ENCODE measurements at regions not wholly inside any gene's neighbourhood (a gene's known extent, or its start where the extent isn't known, plus 50 kb on each side); places are given as distances from the start of the nearest gene placed in this dataset.

DNA sequence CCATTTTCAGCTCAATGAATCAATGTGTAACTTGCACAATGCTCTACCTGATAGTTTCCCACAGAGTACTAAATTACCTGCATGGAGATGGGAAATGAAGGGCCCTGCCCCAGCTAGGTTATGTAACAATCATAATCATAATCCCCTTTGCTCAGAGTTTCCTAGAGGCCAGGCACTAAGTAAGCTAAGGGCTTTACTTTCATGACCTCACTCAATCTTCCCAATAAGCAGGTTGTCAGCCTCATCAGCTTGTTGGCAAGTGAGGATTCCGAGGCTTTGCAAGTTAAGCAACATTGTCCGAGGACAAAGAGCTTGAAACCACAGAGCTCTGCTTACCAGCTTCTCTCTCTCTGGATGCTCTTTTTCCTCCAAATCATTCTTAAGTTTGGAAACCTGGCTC, 64.1 kb upstream of the NTPCR start:
- TF ChIP-seq EP300 (IDR thresholded peaks at IDR 0.05): no peak
- TF ChIP-seq, protein P1, sequence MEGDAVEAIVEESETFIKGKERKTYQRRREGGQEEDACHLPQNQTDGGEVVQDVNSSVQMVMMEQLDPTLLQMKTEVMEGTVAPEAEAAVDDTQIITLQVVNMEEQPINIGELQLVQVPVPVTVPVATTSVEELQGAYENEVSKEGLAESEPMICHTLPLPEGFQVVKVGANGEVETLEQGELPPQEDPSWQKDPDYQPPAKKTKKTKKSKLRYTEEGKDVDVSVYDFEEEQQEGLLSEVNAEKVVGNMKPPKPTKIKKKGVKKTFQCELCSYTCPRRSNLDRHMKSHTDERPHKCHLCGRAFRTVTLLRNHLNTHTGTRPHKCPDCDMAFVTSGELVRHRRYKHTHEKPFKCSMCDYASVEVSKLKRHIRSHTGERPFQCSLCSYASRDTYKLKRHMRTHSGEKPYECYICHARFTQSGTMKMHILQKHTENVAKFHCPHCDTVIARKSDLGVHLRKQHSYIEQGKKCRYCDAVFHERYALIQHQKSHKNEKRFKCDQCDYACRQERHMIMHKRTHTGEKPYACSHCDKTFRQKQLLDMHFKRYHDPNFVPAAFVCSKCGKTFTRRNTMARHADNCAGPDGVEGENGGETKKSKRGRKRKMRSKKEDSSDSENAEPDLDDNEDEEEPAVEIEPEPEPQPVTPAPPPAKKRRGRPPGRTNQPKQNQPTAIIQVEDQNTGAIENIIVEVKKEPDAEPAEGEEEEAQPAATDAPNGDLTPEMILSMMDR (IDR thresholded peaks at IDR 0.05): no peak

All from suprapubic skin (tissue), 3 donors.